HCT116 (cell line): ENCODE measurements at regions not wholly inside any gene's neighbourhood (a gene's known extent, or its start where the extent isn't known, plus 50 kb on each side); places are given as distances from the start of the nearest gene placed in this dataset.

Experiments used
- ATAC-seq: fragments of 200-7000 bp; cut with Tn5 transposase; 2 replicates; pipeline ENCODE4 v1.9.1; 2020; ENCODE audit warnings: mild to moderate bottlenecking, moderate library complexity
- BruUV-seq: library from RNA; stranded (reverse); fragments of 400-500 nt; replicated peaks from 2 replicates; lab custom pipeline; 2021; lab: Mats Ljungman, UMichigan
- CTCF ChIA-PET: fragments of 300-600 bp; sonication (Branson Sonifier 250); formaldehyde crosslinking; loops from one replicate; lab custom pipeline; 2021; ENCODE audit warnings: antibody characterized with exemption; lab: Charles Lee
- POLR2A ChIA-PET: fragments of 300-600, 350-600 bp; sonication (Branson Sonifier 250); formaldehyde crosslinking; loops from one replicate; lab custom pipeline; 2021; ENCODE audit warnings: antibody characterized with exemption; lab: Charles Lee
- RAD21 ChIA-PET, 2 experiments: fragments of 300-600 bp; sonication (Branson Sonifier 250); formaldehyde crosslinking; loops; one replicate each; lab custom pipeline; 2023; ENCODE audit warnings: low total read pairs in 2 of 2; ENCODE audit not compliant: uncharacterized antibody in 2 of 2, unreplicated experiment in 2 of 2, low non-redundant PET in 1 of 2; lab: Charles Lee
- DNase-seq: peaks from one replicate; pipeline ENCODE4 v3.0.0-alpha.2; 2010; ENCODE audit warnings: low read depth, low spot score
- H2AFZ ChIP-seq: fragments of 200-600 bp; shearing (Covaris generic), sonication (generic); 2 replicates; pipeline ENCODE4 v1.6.1; 2017; ENCODE audit warnings: low read depth, mixed run types, mixed read lengths, antibody characterized with exemption, low read length; ENCODE audit not compliant: poor library complexity, severe bottlenecking
- H3K27ac ChIP-seq: 2 replicates; pipeline ENCODE4 v1.5.1; 2012; ENCODE audit warnings: low read depth, low read length
- H3K27me3 ChIP-seq: fragments of 200-600 bp; sonication (generic); 2 replicates; pipeline ENCODE4 v1.6.1; 2016; ENCODE audit warnings: mixed run types, low read length, mixed read lengths; ENCODE audit not compliant: insufficient read depth
- H3K36me3 ChIP-seq, 2 experiments: fragments of 200-500 bp in 1 of 2; fragments of 200-600 bp in 1 of 2; sonication (Bioruptor generic) in 1 of 2; sonication (generic) in 1 of 2; 2 replicates each; pipeline versions ENCODE4 v1.5.1 to v1.6.1; 2014 to 2016; ENCODE audit warnings: low read length in 2 of 2, inconsistent platforms in 1 of 2, mixed read lengths in 1 of 2, mixed run types in 1 of 2; ENCODE audit not compliant: insufficient read depth in 2 of 2, control insufficient read depth in 1 of 2
- H3K4me1 ChIP-seq, 2 experiments: fragments of 200-600 bp in 1 of 2; sonication (generic) in 1 of 2; 2 replicates each; pipeline versions ENCODE4 v1.5.1 to v1.6.1; 2012 to 2017; ENCODE audit warnings: low read length in 2 of 2, inconsistent platforms in 1 of 2, mild to moderate bottlenecking in 1 of 2, mixed read lengths in 1 of 2, mixed run types in 1 of 2, moderate library complexity in 1 of 2; ENCODE audit not compliant: insufficient read depth in 2 of 2, control insufficient read depth in 1 of 2
- H3K4me2 ChIP-seq: fragments of 200-600 bp; sonication (generic); 2 replicates; pipeline ENCODE4 v1.6.1; 2017; ENCODE audit warnings: mixed run types, low read length, mixed read lengths
- H3K4me3 ChIP-seq, 2 experiments: fragments of 200-600 bp in 1 of 2; sonication (generic) in 1 of 2; replicated peaks in 1 of 2; 2 replicates each; pipeline ENCODE4 v1.5.1; 2011 to 2016; ENCODE audit warnings: low read length in 2 of 2, control low read depth in 1 of 2, low read depth in 1 of 2, mild to moderate bottlenecking in 1 of 2, mixed read lengths in 1 of 2, mixed run types in 1 of 2
- H3K79me2 ChIP-seq: fragments of 200-600 bp; sonication (generic); 2 replicates; pipeline ENCODE4 v1.6.1; 2017; ENCODE audit warnings: mild to moderate bottlenecking, mixed run types, low read length, moderate library complexity, mixed read lengths; ENCODE audit not compliant: insufficient read depth
- H3K9ac ChIP-seq: fragments of 200-600 bp; sonication (generic); 2 replicates; pipeline ENCODE4 v1.6.1; 2016; ENCODE audit warnings: low read length, mixed read lengths
- H3K9me2 ChIP-seq: fragments of 200-600 bp; sonication (generic), shearing (Covaris generic); 2 replicates; pipeline ENCODE4 v1.6.1; 2017; ENCODE audit warnings: mixed run types, mild to moderate bottlenecking, moderate library complexity; ENCODE audit not compliant: insufficient read depth
- H3K9me3 ChIP-seq, 2 experiments: fragments of 200-500 bp in 1 of 2; fragments of 200-600 bp in 1 of 2; sonication (Bioruptor generic) in 1 of 2; sonication (generic) in 1 of 2; 2 replicates each; pipeline ENCODE4 v1.6.1; 2014 to 2017; ENCODE audit warnings: low read length in 2 of 2, mixed read lengths in 2 of 2, inconsistent platforms in 1 of 2, low read depth in 1 of 2, mild to moderate bottlenecking in 1 of 2, mixed run types in 1 of 2, moderate library complexity in 1 of 2; ENCODE audit not compliant: control insufficient read depth in 1 of 2, insufficient read depth in 1 of 2
- H4K20me1 ChIP-seq: fragments of 200-600 bp; sonication (generic), shearing (Covaris generic); 2 replicates; pipeline ENCODE4 v1.6.1; 2017; ENCODE audit warnings: mixed run types, mild to moderate bottlenecking, moderate library complexity; ENCODE audit not compliant: insufficient read depth
- EGR1 ChIP-seq: IDR thresholded peaks from 2 replicates; pipeline ENCODE4 v1.6.1; 2012; ENCODE audit warnings: low read depth
- POLR2A ChIP-seq: IDR thresholded peaks from 2 replicates; pipeline ENCODE4 v1.7.0; 2011; ENCODE audit warnings: borderline replicate concordance; ENCODE audit not compliant: insufficient read depth, insufficient read length; ENCODE audit errors: extremely low read depth
- REST ChIP-seq: IDR thresholded peaks from 2 replicates; pipeline ENCODE4 v1.6.1; 2012; ENCODE audit warnings: low read depth
- SIN3A ChIP-seq: IDR thresholded peaks from 2 replicates; pipeline ENCODE4 v1.6.1; 2012; ENCODE audit warnings: low read depth
- TCF7L2 ChIP-seq: IDR thresholded peaks from 2 replicates; pipeline ENCODE4 v1.7.0; 2011; ENCODE audit warnings: borderline replicate concordance, inconsistent platforms; ENCODE audit not compliant: insufficient read depth, insufficient read length; ENCODE audit errors: extremely low read depth
- YY1 ChIP-seq: IDR thresholded peaks from 2 replicates; pipeline ENCODE4 v1.6.1; 2011; ENCODE audit warnings: low read length, low read depth, moderate library complexity, mild to moderate bottlenecking; ENCODE audit not compliant: insufficient replicate concordance; ENCODE audit errors: extremely low read depth
- ZFX ChIP-seq: fragments of 450-650 bp; IDR thresholded peaks from 2 replicates; pipeline ENCODE4 v1.6.1; 2017
- ZNF274 ChIP-seq: fragments of 200-500 bp; sonication (Bioruptor generic); IDR thresholded peaks from 2 replicates; pipeline ENCODE4 v1.6.1; 2014; ENCODE audit warnings: mild to moderate bottlenecking, low read depth, low read length, inconsistent platforms
- intact Hi-C: fragments of 100-400 bp; cut with micrococcal nuclease; formaldehyde crosslinking; loops from 2 replicates; pipeline ENCODE4 v1.10.0; 2022
- TF ChIP-seq, protein P1 (sequence below): IDR thresholded peaks from 2 replicates; pipeline ENCODE4 v1.6.1; 2011; ENCODE audit warnings: mild to moderate bottlenecking, low read length, moderate library complexity; ENCODE audit not compliant: insufficient replicate concordance; ENCODE audit errors: extremely low read depth
- TF ChIP-seq, protein P2 (sequence below): IDR thresholded peaks from 2 replicates; pipeline ENCODE4 v1.6.1; 2012

DNA sequence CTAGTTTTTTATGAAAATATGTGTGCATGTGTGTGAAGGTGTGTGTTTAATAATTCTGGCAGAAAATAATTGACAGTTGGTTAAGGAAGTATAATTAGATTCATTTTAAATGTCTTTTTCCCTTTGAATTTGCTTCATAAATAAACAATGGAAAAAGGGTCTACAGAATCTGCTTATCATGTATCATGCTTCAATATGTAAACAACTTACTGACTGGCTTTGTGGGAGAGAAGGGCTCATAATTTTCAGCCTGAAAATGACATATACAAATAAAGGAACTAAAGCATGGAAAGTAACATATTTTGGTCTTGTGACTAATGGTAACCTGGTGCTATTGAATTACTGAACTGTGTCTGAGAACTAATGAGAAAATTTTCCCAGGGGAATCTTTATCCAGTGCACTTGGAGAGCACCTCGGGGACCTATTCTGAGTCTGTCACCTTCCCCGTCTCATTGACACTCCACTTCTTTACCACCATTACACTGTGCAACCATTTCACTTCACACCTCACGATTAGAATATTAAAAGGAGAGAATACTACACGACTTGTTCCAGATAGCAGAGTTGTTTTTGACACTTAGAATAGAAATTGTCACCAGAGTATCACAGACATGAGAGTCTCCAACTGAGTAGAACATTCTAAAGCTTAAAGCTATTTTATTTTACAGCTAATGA is 298.6 kb downstream of the TFEC start:
- Histone ChIP-seq H3K27me3 (no peaks in the 10 kb centered on the region), H3K4me1 (no peaks in the 10 kb centered on the region), H3K4me2 (no peak overlapping the region)
- DNase-seq = no peak
- RAD21 ChIA-PET = no interaction called here
- POLR2A ChIA-PET = no interaction called here
- TF ChIP-seq, protein P1, sequence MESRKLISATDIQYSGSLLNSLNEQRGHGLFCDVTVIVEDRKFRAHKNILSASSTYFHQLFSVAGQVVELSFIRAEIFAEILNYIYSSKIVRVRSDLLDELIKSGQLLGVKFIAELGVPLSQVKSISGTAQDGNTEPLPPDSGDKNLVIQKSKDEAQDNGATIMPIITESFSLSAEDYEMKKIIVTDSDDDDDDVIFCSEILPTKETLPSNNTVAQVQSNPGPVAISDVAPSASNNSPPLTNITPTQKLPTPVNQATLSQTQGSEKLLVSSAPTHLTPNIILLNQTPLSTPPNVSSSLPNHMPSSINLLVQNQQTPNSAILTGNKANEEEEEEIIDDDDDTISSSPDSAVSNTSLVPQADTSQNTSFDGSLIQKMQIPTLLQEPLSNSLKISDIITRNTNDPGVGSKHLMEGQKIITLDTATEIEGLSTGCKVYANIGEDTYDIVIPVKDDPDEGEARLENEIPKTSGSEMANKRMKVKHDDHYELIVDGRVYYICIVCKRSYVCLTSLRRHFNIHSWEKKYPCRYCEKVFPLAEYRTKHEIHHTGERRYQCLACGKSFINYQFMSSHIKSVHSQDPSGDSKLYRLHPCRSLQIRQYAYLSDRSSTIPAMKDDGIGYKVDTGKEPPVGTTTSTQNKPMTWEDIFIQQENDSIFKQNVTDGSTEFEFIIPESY = no peak
- TF ChIP-seq POLR2A (no peak), SIN3A (no peak), EGR1 (no peak), ZFX (no peak), YY1 (no peak), REST (no peak), ZNF274 (no peak), TCF7L2 (no peak)
- TF ChIP-seq, protein P2, sequence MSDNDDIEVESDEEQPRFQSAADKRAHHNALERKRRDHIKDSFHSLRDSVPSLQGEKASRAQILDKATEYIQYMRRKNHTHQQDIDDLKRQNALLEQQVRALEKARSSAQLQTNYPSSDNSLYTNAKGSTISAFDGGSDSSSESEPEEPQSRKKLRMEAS = no peak
- TF ChIP-seq, all 23 proteins: peak for 0
- no peak overlapping the region for H2AFZ ChIP-seq
- CTCF ChIA-PET = no interaction called here
- H3K27ac ChIP-seq = no peak overlapping the region
- intact Hi-C loops = no loop called here
- H3K9me2 ChIP-seq = no peaks in the 10 kb centered on the region
- H3K36me3 ChIP-seq = no peaks in the 10 kb centered on the region
- BruUV-seq = no TSS peak
- no peaks in the 10 kb centered on the region for H3K79me2 ChIP-seq
- H3K4me3 ChIP-seq = no peak overlapping the region
- no peaks in the 10 kb centered on the region for H3K9me3 ChIP-seq
- no peak overlapping the region for H3K9ac ChIP-seq
- H4K20me1 ChIP-seq = no peaks in the 10 kb centered on the region
- ATAC-seq = no peak
